ENCODE measurements at regions not wholly inside any gene's neighbourhood (a gene's known extent, or its start where the extent isn't known, plus 50 kb on each side); places are given as distances from the start of the nearest gene placed in this dataset.

DNA sequence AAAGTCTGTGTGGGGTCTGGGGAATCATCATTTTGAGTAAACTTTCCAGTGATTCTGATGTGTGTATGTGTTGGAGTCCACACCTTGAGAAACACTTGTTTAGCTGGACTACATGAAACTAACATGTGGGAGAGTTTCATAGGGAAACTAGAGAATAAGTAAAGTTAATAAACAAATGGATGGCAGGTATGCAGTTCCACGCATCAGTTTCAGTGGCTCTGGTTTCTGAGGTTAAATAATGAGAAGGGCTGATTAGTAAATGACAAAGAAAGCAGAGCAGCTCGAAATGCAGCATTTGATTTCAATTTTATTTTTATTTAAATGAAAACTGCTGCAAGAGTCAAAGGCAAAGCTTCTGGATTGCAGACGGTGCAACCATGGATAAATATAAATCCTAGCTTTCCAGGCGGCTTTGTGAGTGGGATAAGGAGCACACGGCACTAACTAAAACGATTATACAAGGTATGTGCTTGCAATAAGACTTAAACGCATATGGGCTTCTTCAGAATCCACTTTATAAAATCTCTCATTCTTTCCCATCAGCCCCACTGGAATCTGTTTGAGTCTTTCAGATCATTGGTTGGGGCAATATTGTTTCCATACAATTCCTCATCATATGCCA, 310.7 kb downstream of the PLPP3 start:
- Histone ChIP-seq H3K9me3 (no peaks in the 10 kb centered on the region), H3K4me1 (peaks cover 0 to 2% (median 0%) of the 10 kb centered on the region in 3 donors), H3K36me3 (no peaks in the 10 kb centered on the region), H3K27ac (no peak overlapping the region), H3K27me3 (no peaks in the 10 kb centered on the region), H3K4me3 (no peak overlapping the region)
- 85 to 93% methylated on average over 7 of the region's 7 CpGs for WGBS, 2 donors
- TF ChIP-seq, protein P1, sequence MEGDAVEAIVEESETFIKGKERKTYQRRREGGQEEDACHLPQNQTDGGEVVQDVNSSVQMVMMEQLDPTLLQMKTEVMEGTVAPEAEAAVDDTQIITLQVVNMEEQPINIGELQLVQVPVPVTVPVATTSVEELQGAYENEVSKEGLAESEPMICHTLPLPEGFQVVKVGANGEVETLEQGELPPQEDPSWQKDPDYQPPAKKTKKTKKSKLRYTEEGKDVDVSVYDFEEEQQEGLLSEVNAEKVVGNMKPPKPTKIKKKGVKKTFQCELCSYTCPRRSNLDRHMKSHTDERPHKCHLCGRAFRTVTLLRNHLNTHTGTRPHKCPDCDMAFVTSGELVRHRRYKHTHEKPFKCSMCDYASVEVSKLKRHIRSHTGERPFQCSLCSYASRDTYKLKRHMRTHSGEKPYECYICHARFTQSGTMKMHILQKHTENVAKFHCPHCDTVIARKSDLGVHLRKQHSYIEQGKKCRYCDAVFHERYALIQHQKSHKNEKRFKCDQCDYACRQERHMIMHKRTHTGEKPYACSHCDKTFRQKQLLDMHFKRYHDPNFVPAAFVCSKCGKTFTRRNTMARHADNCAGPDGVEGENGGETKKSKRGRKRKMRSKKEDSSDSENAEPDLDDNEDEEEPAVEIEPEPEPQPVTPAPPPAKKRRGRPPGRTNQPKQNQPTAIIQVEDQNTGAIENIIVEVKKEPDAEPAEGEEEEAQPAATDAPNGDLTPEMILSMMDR (IDR thresholded peaks at IDR 0.05), result no peak
- no peak for TF ChIP-seq POLR2A (IDR thresholded peaks at IDR 0.05)
- DNase-seq, result no peak
- intact Hi-C loops (cut with DNase I), result no loop called here

DNA sequence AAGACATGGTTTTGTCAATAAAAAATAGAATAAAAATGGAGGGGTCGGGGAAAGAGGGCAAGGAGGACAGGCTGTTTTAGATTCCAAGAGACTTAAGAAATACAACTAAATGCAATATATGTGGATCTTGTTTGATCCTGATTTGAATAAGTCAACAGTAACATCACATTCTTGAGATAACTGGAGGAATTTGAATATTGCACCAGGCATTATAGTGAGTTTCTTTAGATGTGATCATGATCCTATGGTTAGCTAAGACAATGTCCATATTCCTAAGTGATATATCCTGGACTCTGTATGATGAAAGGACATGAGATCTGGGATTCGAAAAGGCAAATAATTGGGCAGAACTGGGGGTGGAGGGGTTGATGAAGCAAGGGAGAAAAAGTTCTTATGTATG, 311.8 kb downstream of the PLPP3 start:
- 86 to 89% methylated on average over 2 of the region's 2 CpGs for WGBS, 2 donors
- TF ChIP-seq POLR2A (IDR thresholded peaks at IDR 0.05), result no peak
- TF ChIP-seq, protein P1 (IDR thresholded peaks at IDR 0.05), result no peak
- no peak overlapping the region for H3K4me3 ChIP-seq

DNA sequence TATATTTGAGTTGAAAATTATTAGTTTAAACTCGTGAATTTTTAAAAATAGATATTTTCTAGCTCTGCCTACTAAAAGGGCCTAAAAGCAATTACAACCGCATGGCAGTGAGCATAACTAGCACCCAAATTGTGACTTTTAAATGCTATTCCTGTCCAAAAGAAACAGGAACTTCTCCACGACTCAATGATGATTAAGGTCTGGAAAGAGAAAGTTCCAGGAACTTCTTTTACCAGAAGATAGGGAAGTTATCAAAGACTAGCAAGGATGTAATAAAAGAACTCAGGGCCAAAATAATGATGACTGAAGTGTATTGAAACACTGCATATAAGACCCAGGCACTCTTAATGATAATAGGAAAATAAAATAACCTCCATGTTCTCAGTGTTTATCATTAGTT, 313.0 kb downstream of the PLPP3 start:
- no peak for DNase-seq
- TF ChIP-seq POLR2A (IDR thresholded peaks at IDR 0.05), result no peak
- TF ChIP-seq, protein P1 (IDR thresholded peaks at IDR 0.05), result no peak
- Histone ChIP-seq H3K27ac (no peak overlapping the region), H3K36me3 (no peaks in the 10 kb centered on the region), H3K27me3 (no peaks in the 10 kb centered on the region), H3K9me3 (no peaks in the 10 kb centered on the region), H3K4me3 (no peak overlapping the region), H3K4me1 (peaks cover 0 to 2% (median 0%) of the 10 kb centered on the region in 3 donors)
- 65 to 70% methylated on average over 3 of the region's 3 CpGs for WGBS, 2 donors
- intact Hi-C loops (cut with DNase I), result no loop called here

More for the DNA sequence above, 311.8 kb downstream of the PLPP3 start:
- Histone ChIP-seq H3K4me1 (peaks cover 0 to 2% (median 0%) of the 10 kb centered on the region in 3 donors), H3K36me3 (no peaks in the 10 kb centered on the region), H3K27ac (no peak overlapping the region), H3K27me3 (no peaks in the 10 kb centered on the region), H3K9me3 (no peaks in the 10 kb centered on the region)
- no peak for DNase-seq
- intact Hi-C loops (cut with DNase I), result no loop called here

DNA sequence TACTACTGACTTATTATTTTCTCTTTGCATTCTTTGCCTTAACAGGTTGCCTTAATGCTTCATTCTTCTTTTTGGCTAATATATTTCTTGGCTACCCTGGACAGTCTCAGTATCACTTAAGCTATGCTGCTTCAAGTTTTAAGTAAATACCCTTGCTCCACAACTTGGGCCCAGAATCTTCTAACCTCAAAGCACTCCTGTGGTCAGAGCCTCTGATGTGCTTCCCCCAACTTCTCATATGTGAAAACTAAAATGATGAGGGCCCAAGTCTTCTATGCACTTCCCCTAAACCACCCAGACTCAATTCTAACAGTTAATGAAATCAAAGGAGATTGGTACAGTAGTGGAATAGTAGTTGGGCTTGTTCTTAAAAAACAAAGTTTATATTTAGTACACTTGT, 314.1 kb downstream of the PLPP3 start:
- TF ChIP-seq POLR2A (IDR thresholded peaks at IDR 0.05), result no peak
- TF ChIP-seq, protein P1 (IDR thresholded peaks at IDR 0.05), result no peak
- peaks cover 0 to 4% (median 0%) of the 10 kb centered on the region in 3 donors for H3K9me3 ChIP-seq
- DNase-seq, result no peak
- H3K4me1 ChIP-seq, result peaks cover 0 to 2% (median 0%) of the 10 kb centered on the region in 3 donors
- no peaks in the 10 kb centered on the region for H3K27me3 ChIP-seq
- H3K36me3 ChIP-seq, result no peaks in the 10 kb centered on the region
- H3K27ac ChIP-seq, result no peak overlapping the region
- no peak overlapping the region for H3K4me3 ChIP-seq
- intact Hi-C loops (cut with DNase I), result no loop called here

DNA sequence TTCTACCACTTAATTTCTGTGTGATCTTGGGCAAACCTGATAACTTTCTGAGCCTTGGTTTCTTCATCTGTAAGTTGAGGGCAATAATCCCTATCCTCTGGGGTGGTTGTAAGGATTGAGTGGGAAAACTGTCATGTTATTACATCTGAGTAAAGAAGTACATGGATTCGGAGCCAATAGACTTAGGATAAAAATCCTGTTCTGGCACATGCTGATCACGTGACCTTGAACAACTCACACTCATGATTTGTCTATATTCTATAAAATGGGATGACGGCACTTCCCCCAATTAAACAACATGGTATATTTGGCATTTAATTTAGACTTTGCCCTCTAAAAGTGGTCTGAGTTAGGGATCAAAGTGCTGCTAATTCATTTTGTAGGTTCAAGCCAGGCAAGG, 315.5 kb downstream of the PLPP3 start:
- Histone ChIP-seq H3K9me3 (peaks cover 0 to 5% (median 0%) of the 10 kb centered on the region in 3 donors), H3K4me1 (peaks cover 0 to 2% (median 0%) of the 10 kb centered on the region in 3 donors), H3K27ac (no peak overlapping the region), H3K36me3 (no peaks in the 10 kb centered on the region), H3K27me3 (no peaks in the 10 kb centered on the region), H3K4me3 (no peak overlapping the region)
- intact Hi-C loops (cut with DNase I), result no loop called here
- no peak for TF ChIP-seq POLR2A (IDR thresholded peaks at IDR 0.05)
- TF ChIP-seq, protein P1 (IDR thresholded peaks at IDR 0.05), result no peak
- no peak for DNase-seq
- 89 to 92% methylated on average over 3 of the region's 3 CpGs for WGBS, 2 donors
